Neural cell (in vitro differentiated cells): ENCODE measurements at regions not wholly inside any gene's neighbourhood (a gene's known extent, or its start where the extent isn't known, plus 50 kb on each side); places are given as distances from the start of the nearest gene placed in this dataset.

Experiments
- H2AFZ ChIP-seq: fragments of 200-600, 300-800 bp; sonication (generic), shearing (Covaris generic); 2 replicates; pipeline ENCODE4 v1.6.0; 2014; ENCODE audit warnings: low read depth, mild to moderate bottlenecking, antibody characterized with exemption, low read length, moderate library complexity
- H3F3A ChIP-seq: fragments of 200-600 bp; shearing (Covaris generic); 2 replicates; pipeline ENCODE4 v1.6.1; 2016; ENCODE audit warnings: mild to moderate bottlenecking, moderate library complexity, mixed read lengths, antibody characterized with exemption, low read length; ENCODE audit not compliant: insufficient read depth, poor library complexity, severe bottlenecking
- H3K27ac ChIP-seq: fragments of 200-600, 300-800 bp; sonication (generic), shearing (Covaris generic); 2 replicates; pipeline ENCODE4 v1.5.1; 2014; ENCODE audit warnings: mild to moderate bottlenecking, low read length, moderate library complexity
- H3K27me3 ChIP-seq: fragments of 300-800, 200-600 bp; sonication (generic), shearing (Covaris generic); 2 replicates; pipeline ENCODE4 v1.6.0; 2014; ENCODE audit warnings: mild to moderate bottlenecking, low read depth, low read length, moderate library complexity; ENCODE audit not compliant: insufficient read depth
- H3K36me3 ChIP-seq: fragments of 300-800, 200-600 bp; sonication (generic), shearing (Covaris generic); 2 replicates; pipeline ENCODE4 v1.5.1; 2014; ENCODE audit warnings: mild to moderate bottlenecking, antibody characterized with exemption, low read length, moderate library complexity; ENCODE audit not compliant: insufficient read depth
- H3K4me2 ChIP-seq: fragments of 300-800, 200-600 bp; sonication (generic), shearing (Covaris generic); 2 replicates; pipeline ENCODE4 v1.6.0; 2014; ENCODE audit warnings: mild to moderate bottlenecking, low read length
- H3K4me3 ChIP-seq: fragments of 300-800, 200-600 bp; sonication (generic), shearing (Covaris generic); 2 replicates; pipeline ENCODE4 v1.5.1; 2014; ENCODE audit warnings: mild to moderate bottlenecking, low read length, moderate library complexity
- H3K79me2 ChIP-seq: fragments of 200-600 bp; shearing (Covaris generic); replicated peaks from 2 replicates; pipeline ENCODE4 v1.6.0; 2014; ENCODE audit warnings: mild to moderate bottlenecking, low read length, moderate library complexity; ENCODE audit not compliant: insufficient read depth
- H3K9ac ChIP-seq: fragments of 300-800, 200-600 bp; sonication (generic), shearing (Covaris generic); 2 replicates; pipeline ENCODE4 v1.6.1; 2016; ENCODE audit warnings: mild to moderate bottlenecking, low read length, mixed read lengths
- H3K9me2 ChIP-seq: fragments of 200-600 bp; shearing (Covaris generic); 2 replicates; pipeline ENCODE4 v1.6.1; 2016; ENCODE audit warnings: mild to moderate bottlenecking, low read length, mixed read lengths; ENCODE audit not compliant: insufficient read depth
- H3K9me3 ChIP-seq: fragments of 200-600, 300-800 bp; sonication (generic), shearing (Covaris generic); 2 replicates; pipeline ENCODE4 v1.6.1; 2016; ENCODE audit warnings: mild to moderate bottlenecking, mixed run types, low read length, moderate library complexity, mixed read lengths
- H4K20me1 ChIP-seq: fragments of 200-600 bp; shearing (Covaris generic); 2 replicates; pipeline ENCODE4 v1.6.1; 2016; ENCODE audit warnings: mild to moderate bottlenecking, mixed run types; ENCODE audit not compliant: insufficient read depth
- CTCF ChIP-seq: fragments of 450-650 bp; IDR thresholded peaks from 2 replicates; pipeline ENCODE4 v1.5.1; 2014; ENCODE audit warnings: antibody characterized with exemption, mild to moderate bottlenecking, moderate library complexity; ENCODE audit not compliant: poor library complexity, severe bottlenecking
- EP300 ChIP-seq: fragments of 450-650 bp; conservative IDR thresholded peaks from 2 replicates; pipeline ENCODE4 v1.6.1; 2014; ENCODE audit warnings: antibody characterized with exemption, mild to moderate bottlenecking, moderate library complexity; ENCODE audit not compliant: poor library complexity, severe bottlenecking
- EZH2 ChIP-seq: fragments of 200-600, 300-800 bp; shearing (Covaris generic), sonication (generic); IDR thresholded peaks from 2 replicates; pipeline ENCODE4 v1.6.1; 2014; ENCODE audit warnings: antibody characterized with exemption, low read length, borderline replicate concordance, mild to moderate bottlenecking; ENCODE audit not compliant: insufficient read depth, poor library complexity, severe bottlenecking
- MXI1 ChIP-seq: fragments of 450-650 bp; conservative IDR thresholded peaks from 2 replicates; pipeline ENCODE4 v1.6.1; 2014; ENCODE audit warnings: antibody characterized with exemption, mild to moderate bottlenecking; ENCODE audit not compliant: poor library complexity, severe bottlenecking
- POLR2AphosphoS5 ChIP-seq: IDR thresholded peaks from 2 replicates; pipeline ENCODE4 v1.6.1; 2012
- RAD21 ChIP-seq: fragments of 450-650 bp; conservative IDR thresholded peaks from 2 replicates; pipeline ENCODE4 v1.6.1; 2014; ENCODE audit warnings: antibody characterized with exemption, mild to moderate bottlenecking, moderate library complexity
- REST ChIP-seq: IDR thresholded peaks from 2 replicates; pipeline ENCODE4 v1.6.1; 2012; ENCODE audit warnings: borderline replicate concordance
- SMC3 ChIP-seq: fragments of 450-650 bp; conservative IDR thresholded peaks from 2 replicates; pipeline ENCODE4 v1.6.1; 2014; ENCODE audit warnings: antibody characterized with exemption, mild to moderate bottlenecking, moderate library complexity; ENCODE audit not compliant: poor library complexity
- TAF1 ChIP-seq: IDR thresholded peaks from 2 replicates; pipeline ENCODE4 v1.6.1; 2012; ENCODE audit warnings: low read depth

- no peaks in the 10 kb centered on the region for H3K79me2 ChIP-seq
- no peaks in the 10 kb centered on the region for H3K36me3 ChIP-seq
- no peaks in the 10 kb centered on the region for H3K9me3 ChIP-seq
- H3K27ac ChIP-seq: no peak overlapping the region
- H3K4me3 ChIP-seq: no peak overlapping the region
- TF ChIP-seq POLR2AphosphoS5 (no peak), CTCF (no peak), EP300 (no peak), RAD21 (no peak), EZH2 (no peak), REST (no peak), MXI1 (no peak), SMC3 (no peak), TAF1 (no peak)
- no peaks in the 10 kb centered on the region for H4K20me1 ChIP-seq
- no peaks in the 10 kb centered on the region for H3F3A ChIP-seq
- H3K27me3 ChIP-seq: no peaks in the 10 kb centered on the region
- no peak overlapping the region for H3K4me2 ChIP-seq
- no peaks in the 10 kb centered on the region for H3K9me2 ChIP-seq
- no peak overlapping the region for H3K9ac ChIP-seq
- no peak overlapping the region for H2AFZ ChIP-seq
Observed at GRCh38 chrX:94288972-94289371, 615.0 kb downstream of the FAM133A start.

DNA sequence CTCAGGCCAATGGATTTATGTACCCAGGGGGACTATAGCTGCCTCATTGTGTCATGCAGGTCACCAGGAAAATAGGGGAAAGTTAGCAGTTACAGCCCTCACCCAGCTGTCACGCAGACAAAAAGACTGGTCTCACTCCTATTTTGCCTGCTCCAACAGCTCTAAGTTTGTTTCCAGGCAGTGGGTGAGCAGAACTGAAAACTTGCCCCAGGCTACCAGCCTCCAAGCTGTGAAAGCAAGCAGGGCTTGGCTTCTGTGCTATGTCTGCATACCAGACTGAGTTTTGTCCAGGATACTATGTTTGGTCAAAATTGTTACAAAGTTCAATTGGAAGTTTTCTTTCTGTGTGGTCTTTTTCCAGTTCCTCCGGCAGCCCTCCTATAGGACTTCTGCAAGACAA, 628.4 kb downstream of the FAM133A start:
- Histone ChIP-seq H4K20me1 (no peaks in the 10 kb centered on the region), H3K4me3 (no peak overlapping the region), H3K79me2 (no peaks in the 10 kb centered on the region), H3K27ac (no peak overlapping the region), H3K9me3 (no peaks in the 10 kb centered on the region), H3K4me2 (no peak overlapping the region), H3F3A (no peaks in the 10 kb centered on the region), H3K27me3 (no peaks in the 10 kb centered on the region), H2AFZ (no peak overlapping the region), H3K9me2 (no peaks in the 10 kb centered on the region), H3K9ac (no peak overlapping the region), H3K36me3 (no peaks in the 10 kb centered on the region)
- TF ChIP-seq TAF1 (no peak), POLR2AphosphoS5 (no peak), EZH2 (no peak), SMC3 (no peak), EP300 (no peak)

DNA sequence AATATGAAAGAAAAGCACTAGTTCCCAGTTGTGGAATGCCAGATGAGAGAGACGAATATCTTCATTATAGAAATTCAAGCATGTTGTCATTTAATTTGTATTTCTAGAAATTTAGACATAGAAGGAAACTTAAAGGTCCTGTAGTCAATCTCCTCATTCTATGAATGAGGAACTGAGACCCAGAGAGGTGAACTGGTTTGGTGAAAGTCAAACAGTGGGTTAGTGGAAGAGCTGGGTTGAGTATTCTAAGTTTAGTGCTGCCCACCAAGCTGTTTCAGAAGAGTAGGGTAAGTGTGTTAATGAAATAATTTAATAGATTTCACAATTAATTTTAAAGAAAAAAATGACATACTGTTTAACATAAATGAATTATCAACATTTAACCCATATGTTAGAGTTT, 655.2 kb downstream of the FAM133A start:
- TF ChIP-seq CTCF: no peak
- TF ChIP-seq SMC3: no peak
- TF ChIP-seq EP300: no peak
- TF ChIP-seq MXI1: no peak
- TF ChIP-seq REST: no peak
- TF ChIP-seq TAF1: no peak
- no peak for TF ChIP-seq EZH2
- TF ChIP-seq RAD21: no peak
- no peak for TF ChIP-seq POLR2AphosphoS5
- Histone ChIP-seq H3K79me2 (no peaks in the 10 kb centered on the region), H3K9me3 (no peaks in the 10 kb centered on the region), H3K27me3 (no peaks in the 10 kb centered on the region), H2AFZ (no peak overlapping the region), H3K9ac (no peak overlapping the region), H3K4me3 (no peak overlapping the region), H3K4me2 (no peak overlapping the region), H4K20me1 (no peaks in the 10 kb centered on the region), H3F3A (no peaks in the 10 kb centered on the region), H3K27ac (no peak overlapping the region), H3K9me2 (no peaks in the 10 kb centered on the region), H3K36me3 (no peaks in the 10 kb centered on the region)
